Stimulated activated memory B cell treated with anti-CD40 and anti-IgM and Interleukin-4, amounts not matched to agents 10 μg/mL and 1 μg/mL and 100 μg/mL, for 72 hours (primary cell): ENCODE measurements at regions not wholly inside any gene's neighbourhood (a gene's known extent, or its start where the extent isn't known, plus 50 kb on each side); places are given as distances from the start of the nearest gene placed in this dataset.

Experiments used
- ATAC-seq: fragments of 150-1000 bp; cut with Tn5 transposase; 2 replicates; pipeline ENCODE4 v1.10.0; 2021
- H3K27ac Mint-ChIP-seq: one replicate; pipeline ENCODE4 v1.8.0; 2022; ENCODE audit warnings: mild to moderate bottlenecking, mixed read lengths
- H3K27me3 Mint-ChIP-seq: one replicate; pipeline ENCODE4 v1.8.0; 2022; ENCODE audit warnings: mixed read lengths
- H3K36me3 Mint-ChIP-seq: one replicate; pipeline ENCODE4 v1.8.0; 2022; ENCODE audit warnings: mixed read lengths
- H3K4me1 Mint-ChIP-seq: one replicate; pipeline ENCODE4 v1.8.0; 2022; ENCODE audit warnings: mixed read lengths
- H3K4me3 Mint-ChIP-seq: one replicate; pipeline ENCODE4 v1.8.0; 2022; ENCODE audit warnings: mild to moderate bottlenecking, moderate library complexity, mixed read lengths
- H3K9me3 Mint-ChIP-seq: one replicate; pipeline ENCODE4 v1.8.0; 2022; ENCODE audit warnings: mixed read lengths

DNA sequence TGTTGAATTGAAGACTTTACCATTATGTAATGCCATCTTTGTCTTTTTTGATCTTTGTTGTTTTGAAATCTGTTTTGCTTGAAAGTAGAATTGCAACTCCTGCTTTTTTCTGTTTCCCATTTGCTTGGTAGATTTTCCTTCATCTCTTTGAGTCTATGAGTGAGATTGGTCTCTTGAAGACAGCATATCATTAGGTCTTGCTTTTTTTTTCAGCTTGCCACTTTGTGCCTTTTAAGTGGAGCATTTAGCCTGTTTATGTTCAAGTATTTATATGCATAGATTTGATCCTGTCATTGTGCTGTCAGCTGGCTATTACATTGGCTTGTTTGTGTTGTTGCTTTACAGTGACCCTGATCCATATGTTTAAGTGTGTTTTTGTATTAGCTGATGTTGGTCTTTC lies 131.8 kb downstream of the ZIC1 start:
- Mint-ChIP-seq H3K27ac (no peak overlapping the region), H3K27me3 (no peaks in the 10 kb centered on the region), H3K4me1 (no peaks in the 10 kb centered on the region), H3K36me3 (no peaks in the 10 kb centered on the region), H3K9me3 (peaks cover 14% of the 10 kb centered on the region), H3K4me3 (no peak overlapping the region)
- ATAC-seq = no peak

DNA sequence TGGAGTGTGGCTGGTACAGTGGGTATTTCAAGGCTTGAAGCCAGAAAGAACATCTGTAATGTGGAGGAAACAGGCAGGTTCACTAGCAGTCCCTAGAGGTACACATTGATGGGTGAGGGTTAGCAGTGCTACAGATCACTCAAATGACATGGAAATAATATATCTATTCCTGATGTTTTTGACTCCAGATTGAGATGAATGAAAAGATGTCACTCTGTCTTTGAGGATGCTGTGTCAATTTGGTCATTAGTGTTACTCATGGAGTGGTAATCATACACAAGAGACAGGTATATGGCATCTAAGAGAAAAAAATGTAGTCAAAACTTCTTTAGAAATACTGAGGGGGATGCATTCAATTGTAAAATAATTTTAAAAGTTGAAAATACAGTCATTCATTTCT lies 135.1 kb downstream of the ZIC1 start:
- Mint-ChIP-seq H3K9me3 (peaks cover 13% of the 10 kb centered on the region), H3K27me3 (no peaks in the 10 kb centered on the region), H3K27ac (no peak overlapping the region), H3K36me3 (no peaks in the 10 kb centered on the region), H3K4me1 (no peaks in the 10 kb centered on the region), H3K4me3 (no peak overlapping the region)
- no peak for ATAC-seq

DNA sequence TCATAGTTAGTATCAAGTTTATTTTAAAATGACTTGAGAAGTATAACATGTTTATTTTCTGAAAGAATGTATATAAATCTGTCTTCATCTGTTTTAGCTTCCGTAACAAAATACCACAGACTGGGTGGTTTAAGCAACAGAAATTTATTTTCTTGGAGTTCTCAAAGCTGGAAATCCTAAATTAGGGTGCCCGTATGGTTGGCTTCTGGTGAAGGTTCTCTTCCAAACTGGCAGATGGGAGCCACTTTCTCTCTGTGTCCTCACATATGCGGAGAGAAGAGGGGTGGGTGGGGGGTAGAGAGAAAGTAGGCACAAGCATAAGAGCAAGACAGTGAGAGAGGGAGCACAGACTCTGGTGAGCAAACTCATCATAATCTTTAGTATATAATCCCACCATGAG lies 142.3 kb downstream of the ZIC1 start:
- Mint-ChIP-seq H3K27me3 (no peaks in the 10 kb centered on the region), H3K4me3 (no peak overlapping the region), H3K9me3 (peaks cover 2% of the 10 kb centered on the region), H3K27ac (no peak overlapping the region), H3K36me3 (no peaks in the 10 kb centered on the region), H3K4me1 (no peaks in the 10 kb centered on the region)
- no peak for ATAC-seq

- Mint-ChIP-seq H3K27me3 (no peaks in the 10 kb centered on the region), H3K27ac (no peak overlapping the region), H3K4me1 (no peaks in the 10 kb centered on the region), H3K4me3 (no peak overlapping the region), H3K9me3 (peaks cover 2% of the 10 kb centered on the region), H3K36me3 (no peaks in the 10 kb centered on the region)
- ATAC-seq = no peak
Measured at GRCh38 chr3:147554332-147554731, 145.2 kb downstream of the ZIC1 start.

DNA sequence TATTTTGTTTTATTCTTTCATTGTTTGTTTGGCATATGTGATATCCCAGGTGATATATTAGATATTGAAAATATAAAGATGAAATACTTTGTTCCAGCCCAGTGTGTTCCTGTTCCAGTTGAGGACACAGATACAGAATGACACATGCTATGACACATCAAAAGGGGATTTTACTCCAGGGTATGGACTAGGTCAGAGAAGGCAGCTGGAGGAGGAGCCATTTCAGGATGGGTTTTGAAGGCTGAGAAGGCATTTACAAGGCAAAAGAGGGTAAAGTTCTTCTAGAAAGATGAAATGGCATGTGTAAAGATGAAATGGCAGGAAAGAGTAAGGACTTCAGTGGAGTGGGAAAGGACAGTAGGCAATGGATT lies 163.8 kb downstream of the ZIC1 start:
- Mint-ChIP-seq H3K4me3 (no peak overlapping the region), H3K27ac (no peak overlapping the region), H3K27me3 (no peaks in the 10 kb centered on the region), H3K4me1 (no peaks in the 10 kb centered on the region), H3K9me3 (peaks cover 12% of the 10 kb centered on the region), H3K36me3 (no peaks in the 10 kb centered on the region)
- ATAC-seq = no peak

DNA sequence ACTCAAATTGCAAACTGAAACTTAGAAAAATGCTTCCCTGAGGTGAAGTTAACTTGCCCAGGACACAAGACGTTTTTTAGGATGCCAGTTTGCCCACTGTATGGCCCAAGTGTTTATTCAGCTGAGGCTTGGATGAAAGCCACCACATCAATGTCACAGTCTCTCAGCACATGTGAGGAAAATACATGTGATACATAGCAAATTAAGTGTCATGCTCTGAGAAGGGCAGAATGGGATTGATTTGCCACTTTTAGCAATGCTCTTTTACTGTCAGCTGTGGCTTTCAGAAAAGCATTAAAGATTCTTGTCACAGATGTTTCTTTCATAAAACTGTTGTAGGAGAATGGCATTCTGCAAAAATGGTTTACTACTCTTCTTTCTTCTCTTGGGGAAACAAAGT lies 165.5 kb downstream of the ZIC1 start:
- no peak for ATAC-seq
- H3K4me3 Mint-ChIP-seq = no peak overlapping the region
- no peaks in the 10 kb centered on the region for H3K27me3 Mint-ChIP-seq
- H3K36me3 Mint-ChIP-seq = no peaks in the 10 kb centered on the region
- H3K4me1 Mint-ChIP-seq = no peaks in the 10 kb centered on the region
- H3K9me3 Mint-ChIP-seq = peaks cover 9% of the 10 kb centered on the region
- no peak overlapping the region for H3K27ac Mint-ChIP-seq

- H3K4me3 Mint-ChIP-seq = no peak overlapping the region
- no peak overlapping the region for H3K27ac Mint-ChIP-seq
- H3K9me3 Mint-ChIP-seq = peaks cover 9% of the 10 kb centered on the region
- H3K36me3 Mint-ChIP-seq = no peaks in the 10 kb centered on the region
- no peaks in the 10 kb centered on the region for H3K27me3 Mint-ChIP-seq
- no peaks in the 10 kb centered on the region for H3K4me1 Mint-ChIP-seq
- ATAC-seq = no peak
Measured at GRCh38 chr3:147575391-147575790, 166.2 kb downstream of the ZIC1 start.

DNA sequence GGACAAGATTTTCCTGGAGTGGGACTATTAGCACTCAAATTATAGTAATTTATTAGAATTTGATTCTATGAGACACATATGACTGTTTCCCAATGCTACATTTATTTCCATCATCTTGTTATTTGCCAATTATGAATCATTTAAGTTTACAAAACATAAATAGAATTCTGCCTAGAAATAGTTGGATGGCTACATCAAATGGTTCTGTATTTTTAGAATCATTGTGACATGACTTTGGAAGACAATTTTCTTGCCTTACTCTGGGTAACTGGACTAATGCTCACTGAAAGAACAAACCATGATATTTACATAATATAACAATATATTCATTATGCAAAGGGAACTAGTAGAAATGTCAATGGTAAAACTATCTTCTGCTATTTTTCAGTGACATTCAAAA lies 173.5 kb downstream of the ZIC1 start:
- no peak for ATAC-seq
- Mint-ChIP-seq H3K27ac (no peak overlapping the region), H3K27me3 (no peaks in the 10 kb centered on the region), H3K9me3 (peaks cover 2% of the 10 kb centered on the region), H3K4me1 (no peaks in the 10 kb centered on the region), H3K4me3 (no peak overlapping the region), H3K36me3 (no peaks in the 10 kb centered on the region)

DNA sequence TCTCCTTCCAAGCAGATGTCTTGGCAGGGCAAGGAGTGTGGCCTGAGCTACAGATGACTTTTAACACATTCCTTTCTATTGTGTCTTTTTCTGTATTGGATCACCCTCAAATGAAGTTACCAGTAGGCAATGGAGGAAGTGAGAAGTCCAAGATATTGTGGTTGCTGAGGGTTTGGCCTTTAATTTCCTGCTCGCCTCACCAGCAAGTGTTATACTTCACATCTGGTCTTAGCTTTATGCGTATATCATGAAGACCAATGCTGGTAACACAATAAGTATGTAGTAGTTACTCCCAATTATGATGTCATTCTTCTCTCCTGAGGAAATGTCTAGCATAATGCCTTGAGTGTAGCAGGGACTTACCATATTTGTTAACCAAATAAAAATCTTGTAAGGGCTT lies 179.9 kb downstream of the ZIC1 start:
- no peaks in the 10 kb centered on the region for H3K27me3 Mint-ChIP-seq
- H3K9me3 Mint-ChIP-seq = no peaks in the 10 kb centered on the region
- ATAC-seq = no peak
- no peak overlapping the region for H3K27ac Mint-ChIP-seq
- no peaks in the 10 kb centered on the region for H3K4me1 Mint-ChIP-seq
- no peak overlapping the region for H3K4me3 Mint-ChIP-seq
- H3K36me3 Mint-ChIP-seq = no peaks in the 10 kb centered on the region

GRCh38 chr3:147604136-147604535 lies 195.0 kb downstream of the ZIC1 start:
- Mint-ChIP-seq H3K9me3 (peaks cover 6% of the 10 kb centered on the region), H3K27me3 (no peaks in the 10 kb centered on the region), H3K36me3 (no peaks in the 10 kb centered on the region), H3K4me1 (no peaks in the 10 kb centered on the region), H3K4me3 (no peak overlapping the region), H3K27ac (no peak overlapping the region)
- no peak for ATAC-seq

GRCh38 chr3:147613725-147614124 lies 204.6 kb downstream of the ZIC1 start:
- no peak for ATAC-seq
- Mint-ChIP-seq H3K36me3 (no peaks in the 10 kb centered on the region), H3K27ac (no peak overlapping the region), H3K9me3 (peaks cover 3% of the 10 kb centered on the region), H3K27me3 (no peaks in the 10 kb centered on the region), H3K4me1 (no peaks in the 10 kb centered on the region), H3K4me3 (no peak overlapping the region)

DNA sequence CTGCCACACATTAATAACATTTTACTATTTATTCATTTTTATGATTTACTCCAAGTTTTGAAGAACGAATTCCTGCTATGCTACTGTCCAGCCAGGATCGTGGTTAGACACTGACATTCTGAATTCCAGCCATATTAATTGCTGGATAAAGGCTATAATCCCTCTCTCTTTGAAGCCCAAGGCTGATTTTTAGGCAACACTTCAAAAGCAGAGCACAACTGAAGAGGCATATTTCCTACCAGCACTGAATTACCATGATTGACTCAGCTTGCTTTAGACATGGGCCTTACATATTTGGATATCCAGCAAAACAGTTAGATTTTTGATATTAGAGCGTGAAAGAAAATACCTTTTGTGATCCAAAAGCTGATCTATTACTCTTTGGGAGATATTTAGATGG lies 205.0 kb downstream of the ZIC1 start:
- Mint-ChIP-seq H3K4me3 (no peak overlapping the region), H3K4me1 (no peaks in the 10 kb centered on the region), H3K27me3 (no peaks in the 10 kb centered on the region), H3K36me3 (no peaks in the 10 kb centered on the region), H3K9me3 (peaks cover 3% of the 10 kb centered on the region), H3K27ac (no peak overlapping the region)
- no peak for ATAC-seq

- ATAC-seq = no peak
- H3K4me3 Mint-ChIP-seq = no peak overlapping the region
- no peaks in the 10 kb centered on the region for H3K36me3 Mint-ChIP-seq
- no peaks in the 10 kb centered on the region for H3K4me1 Mint-ChIP-seq
- no peak overlapping the region for H3K27ac Mint-ChIP-seq
- H3K27me3 Mint-ChIP-seq = no peaks in the 10 kb centered on the region
- peaks cover 3% of the 10 kb centered on the region for H3K9me3 Mint-ChIP-seq
Measured at GRCh38 chr3:147615035-147615434, 205.9 kb downstream of the ZIC1 start.

DNA sequence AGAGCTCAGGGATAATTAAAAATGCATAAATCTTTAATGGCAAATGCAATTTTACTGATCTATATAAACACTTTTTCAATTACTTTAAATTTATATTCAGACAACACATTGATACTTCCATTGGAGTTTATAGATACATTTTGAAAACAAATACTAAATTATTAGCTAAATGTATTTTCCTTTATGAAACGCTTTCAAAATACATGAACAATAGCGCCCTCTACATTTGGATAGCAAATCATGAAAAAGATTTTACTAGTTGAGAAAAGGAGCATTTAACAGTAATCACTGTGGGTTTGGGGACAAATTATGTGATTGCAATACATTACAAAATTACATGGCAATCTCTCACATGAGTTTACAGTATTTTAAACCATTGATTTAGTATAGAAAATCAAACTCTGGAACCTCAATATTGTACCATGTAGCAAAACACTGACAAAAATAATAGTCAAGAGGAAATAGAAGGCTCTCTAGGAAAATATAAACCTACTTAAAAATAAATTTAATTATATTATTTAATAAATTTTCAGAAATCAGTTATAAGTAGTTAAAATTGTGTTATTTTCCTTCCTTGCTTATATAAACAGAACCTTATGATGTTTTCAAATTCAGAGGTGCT lies 207.9 kb downstream of the ZIC1 start:
- H3K4me1 Mint-ChIP-seq = no peaks in the 10 kb centered on the region
- H3K9me3 Mint-ChIP-seq = no peaks in the 10 kb centered on the region
- H3K4me3 Mint-ChIP-seq = no peak overlapping the region
- no peak overlapping the region for H3K27ac Mint-ChIP-seq
- H3K27me3 Mint-ChIP-seq = no peaks in the 10 kb centered on the region
- no peaks in the 10 kb centered on the region for H3K36me3 Mint-ChIP-seq
- ATAC-seq = no peak

DNA sequence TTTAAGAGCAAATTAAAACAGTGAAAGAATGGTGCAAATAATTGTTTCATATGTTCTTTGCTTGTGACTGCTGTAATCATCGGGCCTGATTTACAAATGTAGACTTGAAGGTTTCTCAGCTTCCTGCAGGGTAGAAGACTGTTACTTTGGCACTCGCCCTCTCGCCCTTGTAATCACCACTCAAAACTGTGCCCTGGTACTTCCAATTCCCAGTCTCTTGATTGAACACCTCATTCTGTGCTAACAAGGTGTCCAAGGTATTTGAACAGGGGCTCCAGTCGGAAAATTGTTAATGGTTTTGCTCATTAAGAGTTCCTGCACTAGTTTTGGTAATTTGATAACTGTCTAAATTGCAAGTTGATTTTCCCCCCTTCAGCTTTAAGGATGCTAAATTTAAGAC lies 209.5 kb downstream of the ZIC1 start:
- no peaks in the 10 kb centered on the region for H3K4me1 Mint-ChIP-seq
- H3K4me3 Mint-ChIP-seq = no peak overlapping the region
- H3K9me3 Mint-ChIP-seq = no peaks in the 10 kb centered on the region
- H3K27me3 Mint-ChIP-seq = no peaks in the 10 kb centered on the region
- ATAC-seq = no peak
- H3K27ac Mint-ChIP-seq = no peak overlapping the region
- H3K36me3 Mint-ChIP-seq = no peaks in the 10 kb centered on the region

GRCh38 chr3:147619921-147620560 lies 210.9 kb downstream of the ZIC1 start:
- ATAC-seq = no peak
- Mint-ChIP-seq H3K27ac (no peak overlapping the region), H3K9me3 (no peaks in the 10 kb centered on the region), H3K27me3 (no peaks in the 10 kb centered on the region), H3K4me3 (no peak overlapping the region), H3K36me3 (no peaks in the 10 kb centered on the region), H3K4me1 (no peaks in the 10 kb centered on the region)

- Mint-ChIP-seq H3K27me3 (no peaks in the 10 kb centered on the region), H3K4me3 (no peak overlapping the region), H3K4me1 (no peaks in the 10 kb centered on the region), H3K9me3 (no peaks in the 10 kb centered on the region), H3K36me3 (no peaks in the 10 kb centered on the region), H3K27ac (no peak overlapping the region)
- ATAC-seq = no peak
Measured at GRCh38 chr3:147620906-147621305, 211.7 kb downstream of the ZIC1 start.
